Tibial nerve (tissue), 4 donors: ENCODE measurements at regions not wholly inside any gene's neighbourhood (a gene's known extent, or its start where the extent isn't known, plus 50 kb on each side); places are given as distances from the start of the nearest gene placed in this dataset.

Source experiments
- DNase-seq, 2 donors: peaks; one replicate each; pipeline ENCODE4 v3.0.0-alpha.2; 2019; ENCODE audit warnings: low spot score in 2 of 2
- H3K27ac ChIP-seq, 4 donors: fragments of 200-600 bp; sonication (generic) in 3 of 4; one replicate each; pipeline ENCODE4 v1.5.1; 2017 to 2019; ENCODE audit warnings: mild to moderate bottlenecking in 1 of 4
- H3K27me3 ChIP-seq, 2 donors: fragments of 200-600 bp; sonication (generic) in 1 of 2; one replicate each; pipeline versions ENCODE4 v1.5.1 to v1.6.0; 2017 to 2019
- H3K36me3 ChIP-seq, 3 donors: fragments of 200-600 bp; sonication (generic); one replicate each; pipeline ENCODE4 v1.5.1; 2018 to 2019
- H3K4me1 ChIP-seq, 4 donors: fragments of 200-600 bp; sonication (generic) in 3 of 4; one replicate each; pipeline ENCODE4 v1.5.1; 2017 to 2019
- H3K4me3 ChIP-seq, 4 donors: fragments of 200-600 bp; sonication (generic) in 3 of 4; one replicate each; pipeline ENCODE4 v1.5.1; 2017 to 2019; ENCODE audit warnings: mild to moderate bottlenecking in 1 of 4, moderate library complexity in 1 of 4
- H3K9me3 ChIP-seq, 4 donors: fragments of 200-600 bp; sonication (generic) in 3 of 4; one replicate each; pipeline ENCODE4 v1.5.1; 2017 to 2019
- EP300 ChIP-seq, 2 donors: sonication (generic); formaldehyde crosslinking; IDR thresholded peaks; one replicate each; pipeline ENCODE4 v1.6.1; 2017; ENCODE audit warnings: antibody characterized with exemption in 2 of 2, mild to moderate bottlenecking in 1 of 2
- POLR2A ChIP-seq, 2 donors: fragments of 450-650 bp; IDR thresholded peaks; one replicate each; pipeline ENCODE4 v1.6.1; 2017; ENCODE audit warnings: antibody characterized with exemption in 2 of 2, mild to moderate bottlenecking in 2 of 2, moderate library complexity in 2 of 2
- WGBS, 2 donors: methylation state at CpG; one replicate each; pipeline ENCODE4 v1.1.5; 2018; 5-methylcytosine and 5-hydroxymethylcytosine counted together
- TF ChIP-seq, protein P1 (sequence below), 5 experiments: fragments of 200-600 bp in 3 of 5; fragments of 450-650 bp in 2 of 5; sonication (generic) in 3 of 5; IDR thresholded peaks; one replicate each; pipeline ENCODE4 v1.5.1; 2016 to 2019; ENCODE audit warnings: antibody characterized with exemption in 5 of 5, mild to moderate bottlenecking in 3 of 5, moderate library complexity in 2 of 5

GRCh38 chr10:101289541-101289940 is 60.3 kb upstream of the LBX1 start:
- no peak for TF ChIP-seq EP300 (IDR thresholded peaks at IDR 0.05)
- TF ChIP-seq, protein P1, sequence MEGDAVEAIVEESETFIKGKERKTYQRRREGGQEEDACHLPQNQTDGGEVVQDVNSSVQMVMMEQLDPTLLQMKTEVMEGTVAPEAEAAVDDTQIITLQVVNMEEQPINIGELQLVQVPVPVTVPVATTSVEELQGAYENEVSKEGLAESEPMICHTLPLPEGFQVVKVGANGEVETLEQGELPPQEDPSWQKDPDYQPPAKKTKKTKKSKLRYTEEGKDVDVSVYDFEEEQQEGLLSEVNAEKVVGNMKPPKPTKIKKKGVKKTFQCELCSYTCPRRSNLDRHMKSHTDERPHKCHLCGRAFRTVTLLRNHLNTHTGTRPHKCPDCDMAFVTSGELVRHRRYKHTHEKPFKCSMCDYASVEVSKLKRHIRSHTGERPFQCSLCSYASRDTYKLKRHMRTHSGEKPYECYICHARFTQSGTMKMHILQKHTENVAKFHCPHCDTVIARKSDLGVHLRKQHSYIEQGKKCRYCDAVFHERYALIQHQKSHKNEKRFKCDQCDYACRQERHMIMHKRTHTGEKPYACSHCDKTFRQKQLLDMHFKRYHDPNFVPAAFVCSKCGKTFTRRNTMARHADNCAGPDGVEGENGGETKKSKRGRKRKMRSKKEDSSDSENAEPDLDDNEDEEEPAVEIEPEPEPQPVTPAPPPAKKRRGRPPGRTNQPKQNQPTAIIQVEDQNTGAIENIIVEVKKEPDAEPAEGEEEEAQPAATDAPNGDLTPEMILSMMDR (IDR thresholded peaks at IDR 0.05) = no peak
- no peak for TF ChIP-seq POLR2A (IDR thresholded peaks at IDR 0.05)
- peaks cover 0 to 98% of the 10 kb centered on the region in 2 donors for H3K27me3 ChIP-seq

GRCh38 chr10:101290431-101290830 is 61.2 kb upstream of the LBX1 start:
- H3K4me1 ChIP-seq = peaks cover 0 to 23% (median 12%) of the 10 kb centered on the region in 4 donors
- DNase-seq = no peak
- WGBS, 2 donors = 66 to 69% methylated on average over 10 of the region's 10 CpGs
- no peaks in the 10 kb centered on the region for H3K9me3 ChIP-seq
- H3K27me3 ChIP-seq = peaks cover 0 to 98% of the 10 kb centered on the region in 2 donors
- H3K36me3 ChIP-seq = no peaks in the 10 kb centered on the region
- H3K27ac ChIP-seq = no peak overlapping the region
- TF ChIP-seq POLR2A (IDR thresholded peaks at IDR 0.05) (no peak), EP300 (IDR thresholded peaks at IDR 0.05) (no peak)
- TF ChIP-seq, protein P1 (IDR thresholded peaks at IDR 0.05) = no peak
- H3K4me3 ChIP-seq = no peak overlapping the region

More at GRCh38 chr10:101289541-101289940, 60.3 kb upstream of the LBX1 start:
- no peak for DNase-seq
- H3K4me3 ChIP-seq = no peak overlapping the region
- H3K36me3 ChIP-seq = no peaks in the 10 kb centered on the region
- 63 to 78% methylated on average over 3 of the region's 3 CpGs for WGBS, 2 donors
- no peaks in the 10 kb centered on the region for H3K9me3 ChIP-seq
- no peak overlapping the region for H3K27ac ChIP-seq
- peaks cover 0 to 23% (median 12%) of the 10 kb centered on the region in 4 donors for H3K4me1 ChIP-seq

DNA sequence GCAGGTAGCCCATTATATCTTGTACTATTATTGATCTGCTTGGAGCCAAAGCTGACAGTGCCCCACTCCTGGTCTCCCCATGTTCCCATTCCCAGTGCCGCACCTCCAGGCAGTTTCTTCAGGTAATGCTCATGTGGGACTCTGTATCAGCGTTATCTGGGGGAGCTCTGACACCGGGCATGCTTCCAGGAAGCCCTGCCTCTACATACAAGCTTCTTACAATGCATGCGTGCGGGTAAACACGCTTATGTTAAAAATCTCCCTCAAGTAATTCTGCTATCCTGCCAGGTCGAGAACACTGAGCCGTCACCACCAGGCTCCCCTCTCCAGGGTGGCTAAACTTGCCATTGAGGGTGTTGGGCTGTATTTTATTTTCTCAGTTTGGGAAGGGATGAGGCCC is 61.6 kb upstream of the LBX1 start:
- H3K27ac ChIP-seq = no peak overlapping the region
- no peaks in the 10 kb centered on the region for H3K9me3 ChIP-seq
- peaks cover 0 to 97% of the 10 kb centered on the region in 2 donors for H3K27me3 ChIP-seq
- no peaks in the 10 kb centered on the region for H3K36me3 ChIP-seq
- DNase-seq = no peak
- peaks cover 0 to 23% (median 12%) of the 10 kb centered on the region in 4 donors for H3K4me1 ChIP-seq
- H3K4me3 ChIP-seq = no peak overlapping the region
- 57 to 59% methylated on average over 8 of the region's 8 CpGs for WGBS, 2 donors
- no peak for TF ChIP-seq POLR2A (IDR thresholded peaks at IDR 0.05)
- no peak for TF ChIP-seq EP300 (IDR thresholded peaks at IDR 0.05)

- H3K27ac ChIP-seq = no peak overlapping the region
- peaks cover 0 to 97% of the 10 kb centered on the region in 2 donors for H3K27me3 ChIP-seq
- peak overlapping the region; percentile 22 to 53 (median 40) for H3K4me3 ChIP-seq
- peaks cover 0 to 23% (median 12%) of the 10 kb centered on the region in 4 donors for H3K4me1 ChIP-seq
- 1 to 7% methylated on average over 39 to 68 of the region's 69 CpGs for WGBS, 2 donors
- no peaks in the 10 kb centered on the region for H3K36me3 ChIP-seq
- no peaks in the 10 kb centered on the region for H3K9me3 ChIP-seq
- DNase-seq = no peak
- TF ChIP-seq EP300 (IDR thresholded peaks at IDR 0.05) (no peak), POLR2A (IDR thresholded peaks at IDR 0.05) (no peak)
- TF ChIP-seq, protein P1 (IDR thresholded peaks at IDR 0.05) = peak; percentile 26 to 66 (median 52)
Observed at GRCh38 chr10:101291331-101292193, 62.3 kb upstream of the LBX1 start.

DNA sequence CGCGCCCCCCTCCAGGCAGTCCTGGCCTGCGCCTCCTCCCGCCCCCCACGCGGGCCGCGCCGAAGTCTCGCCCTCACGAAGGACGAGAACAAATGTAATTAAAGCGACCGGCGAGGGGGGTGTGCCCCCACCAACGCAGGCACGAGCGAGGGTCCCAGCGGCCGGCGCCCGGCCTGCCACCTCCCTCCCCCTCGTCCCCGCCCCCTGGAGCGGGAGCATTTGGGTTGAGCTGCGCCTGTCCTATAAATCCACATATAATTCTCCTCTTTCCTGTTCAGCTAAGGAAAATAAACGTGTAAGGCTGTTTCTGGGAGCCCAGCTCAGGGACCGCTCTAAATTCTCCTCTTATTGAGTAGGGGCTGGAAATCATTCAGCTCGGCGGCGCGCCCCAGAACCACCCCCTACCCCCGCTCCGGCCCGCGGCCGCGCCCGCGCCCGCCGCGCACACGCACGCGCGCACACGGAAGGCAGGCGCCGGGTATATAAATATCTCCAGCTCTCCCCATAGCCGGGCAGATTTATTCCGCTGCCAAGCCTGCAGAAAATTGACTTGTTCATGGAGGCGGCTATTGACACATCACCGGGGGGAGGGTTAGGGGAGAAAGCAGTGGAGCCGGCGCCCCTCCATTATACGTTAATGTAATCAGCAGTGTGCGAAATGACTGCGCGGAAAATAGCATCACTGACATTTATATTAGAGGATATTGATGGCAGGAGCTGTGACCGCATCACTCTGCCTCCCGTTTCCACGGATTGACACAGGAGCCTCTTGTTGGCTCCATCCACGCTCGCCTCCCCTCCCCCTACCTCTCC is 61.6 kb upstream of the BTRC start:
- Histone ChIP-seq H3K36me3 (no peaks in the 10 kb centered on the region), H3K9me3 (no peaks in the 10 kb centered on the region), H3K27ac (no peak overlapping the region), H3K27me3 (peaks cover 0 to 95% of the 10 kb centered on the region in 2 donors), H3K4me3 (peak overlapping the region; percentile 22 to 53 (median 40)), H3K4me1 (peaks cover 0 to 23% (median 12%) of the 10 kb centered on the region in 4 donors)
- DNase-seq = no peak
- TF ChIP-seq, protein P1 (IDR thresholded peaks at IDR 0.05) = no peak
- TF ChIP-seq POLR2A (IDR thresholded peaks at IDR 0.05) (no peak), EP300 (IDR thresholded peaks at IDR 0.05) (no peak)
- WGBS, 2 donors = 1 to 2% methylated on average over 40 to 54 of the region's 65 CpGs
